ENCODE measurements at regions not wholly inside any gene's neighbourhood (a gene's known extent, or its start where the extent isn't known, plus 50 kb on each side); places are given as distances from the start of the nearest gene placed in this dataset.
"Not testable (repeated sequence)": the region's sequence is repeated elsewhere in the genome, so short reads cannot be mapped to it uniquely, and the experiment has no call there.

GRCh38 chr17:20944014-20944865 lies 98.6 kb downstream of the USP22 start:
- no peak for DNase-seq (ENCODE audit: low read depth)

GRCh38 chr17:20947708-20948107 lies 95.1 kb downstream of the USP22 start:
- DNase-seq (ENCODE audit: low read depth): not testable (repeated sequence)

- no peak for DNase-seq (ENCODE audit: low read depth)
Measured at GRCh38 chr17:20948984-20949777, 93.6 kb downstream of the USP22 start.

Data from activated T-cell treated with anti-CD3 and anti-CD28 coated beads for 24 hours (primary cell).